Endothelial cell of umbilical vein (primary cell): ENCODE measurements at regions not wholly inside any gene's neighbourhood (a gene's known extent, or its start where the extent isn't known, plus 50 kb on each side); places are given as distances from the start of the nearest gene placed in this dataset.

Source experiments
- CTCF ChIP-seq, 2 donors: IDR thresholded peaks; 1 replicate in 1 of 2; 2 replicates in 1 of 2; pipeline ENCODE4 v1.5.1; 2011; ENCODE audit warnings: low read length in 2 of 2, mild to moderate bottlenecking in 2 of 2, moderate library complexity in 2 of 2, control low read depth in 1 of 2, inconsistent platforms in 1 of 2, low read depth in 1 of 2; ENCODE audit not compliant: insufficient read depth in 1 of 2; ENCODE audit errors: extremely low read depth in 1 of 2
- EZH2 ChIP-seq: IDR thresholded peaks from 2 replicates; pipeline ENCODE4 v1.6.1; 2012; ENCODE audit warnings: borderline replicate concordance, low read depth, mild to moderate bottlenecking, moderate library complexity, low read length, inconsistent platforms; ENCODE audit not compliant: severe bottlenecking
- FOS ChIP-seq: IDR thresholded peaks from 2 replicates; pipeline ENCODE4 v1.6.1; 2011; ENCODE audit warnings: mild to moderate bottlenecking, low read length, moderate library complexity, borderline replicate concordance; ENCODE audit not compliant: insufficient read depth
- GATA2 ChIP-seq: IDR thresholded peaks from 2 replicates; pipeline ENCODE4 v1.7.0; 2011; ENCODE audit warnings: low read depth, mild to moderate bottlenecking, moderate library complexity, mixed read lengths, low read length; ENCODE audit not compliant: insufficient read length, insufficient read depth
- JUN ChIP-seq: IDR thresholded peaks from 2 replicates; pipeline ENCODE4 v1.6.1; 2011; ENCODE audit warnings: borderline replicate concordance, low read depth; ENCODE audit not compliant: insufficient read length, insufficient read depth
- MAX ChIP-seq: IDR thresholded peaks from 2 replicates; pipeline ENCODE4 v1.6.1; 2011; ENCODE audit not compliant: insufficient read depth, insufficient read length
- MYC ChIP-seq: IDR thresholded peaks from one replicate; pipeline ENCODE4 v1.6.1; 2011; ENCODE audit warnings: mild to moderate bottlenecking, low read depth, low read length
- POLR2A ChIP-seq: IDR thresholded peaks from 2 replicates; pipeline ENCODE4 v1.6.1; 2012; ENCODE audit warnings: low read depth, mild to moderate bottlenecking, control low read depth, low read length
- POLR2AphosphoS5 ChIP-seq: IDR thresholded peaks from 2 replicates; pipeline ENCODE4 v1.6.1; 2012; ENCODE audit warnings: low read depth, mild to moderate bottlenecking, control low read depth, low read length, moderate library complexity; ENCODE audit not compliant: insufficient read depth

- no peak for TF ChIP-seq CTCF (IDR thresholded peaks at IDR 0.05; ENCODE audit: extremely low read depth in 1 of 2, insufficient read depth in 1 of 2, low read depth in 1 of 2, low read length in 2 of 2)
- no peak for TF ChIP-seq POLR2A
- no peak for TF ChIP-seq POLR2AphosphoS5
- TF ChIP-seq MAX, result no peak
- no peak for TF ChIP-seq MYC
- no peak for TF ChIP-seq EZH2
- TF ChIP-seq FOS, result no peak
- TF ChIP-seq JUN, result no peak
- no peak for TF ChIP-seq GATA2
Observed at GRCh38 chr4:10285028-10285427, 168.4 kb upstream of the WDR1 start.
